ENCODE measurements at regions not wholly inside any gene's neighbourhood (a gene's known extent, or its start where the extent isn't known, plus 50 kb on each side); places are given as distances from the start of the nearest gene placed in this dataset.

DNA sequence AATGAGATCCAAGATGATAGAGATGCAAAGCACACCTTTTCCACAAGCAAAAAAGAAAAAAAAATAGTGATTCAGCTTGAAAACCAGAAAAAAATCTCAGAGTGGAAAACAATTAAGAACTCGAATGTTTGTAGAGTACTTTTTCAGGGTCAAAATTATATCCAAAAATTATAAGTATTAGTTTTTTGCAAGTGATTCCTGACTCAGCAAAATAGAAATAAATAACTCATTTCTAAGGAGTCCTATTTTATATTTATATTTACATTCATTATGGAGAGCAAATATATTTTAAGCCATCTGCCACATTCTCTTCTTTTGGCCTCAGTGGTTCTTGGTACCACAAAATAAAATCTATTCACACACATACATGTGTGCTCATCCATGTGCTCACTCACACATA, 1011.8 kb upstream of the ARRDC3 start:
- no peaks in the 10 kb centered on the region for H3K4me1 ChIP-seq (ENCODE audit: insufficient read depth, low read length)
- no peak overlapping the region for H3K27ac ChIP-seq (ENCODE audit: low read depth, low read length)
- no peaks in the 10 kb centered on the region for H3K79me2 ChIP-seq (ENCODE audit: insufficient read depth, low read length)
- no peaks in the 10 kb centered on the region for H3K36me3 ChIP-seq (ENCODE audit: insufficient read depth, low read length)
- no peaks in the 10 kb centered on the region for H4K20me1 ChIP-seq (ENCODE audit: insufficient read depth, low read length)
- H3K27me3 ChIP-seq (ENCODE audit: insufficient read depth, low read length) = no peaks in the 10 kb centered on the region
- H2AFZ ChIP-seq (ENCODE audit: low read length) = no peak overlapping the region
- TF ChIP-seq CTCF (IDR thresholded peaks at IDR 0.05; ENCODE audit: extremely low read depth, low read depth, low read length) = no peak
- DNase-seq (ENCODE audit: insufficient read length, low spot score, missing footprints) = no peak
- no peak overlapping the region for H3K4me2 ChIP-seq (ENCODE audit: insufficient read depth, low read length)
- no peak overlapping the region for H3K4me3 ChIP-seq (ENCODE audit: insufficient read depth, low read length)
- H3K9me3 ChIP-seq (ENCODE audit: low read depth, low read length) = no peaks in the 10 kb centered on the region

DNA sequence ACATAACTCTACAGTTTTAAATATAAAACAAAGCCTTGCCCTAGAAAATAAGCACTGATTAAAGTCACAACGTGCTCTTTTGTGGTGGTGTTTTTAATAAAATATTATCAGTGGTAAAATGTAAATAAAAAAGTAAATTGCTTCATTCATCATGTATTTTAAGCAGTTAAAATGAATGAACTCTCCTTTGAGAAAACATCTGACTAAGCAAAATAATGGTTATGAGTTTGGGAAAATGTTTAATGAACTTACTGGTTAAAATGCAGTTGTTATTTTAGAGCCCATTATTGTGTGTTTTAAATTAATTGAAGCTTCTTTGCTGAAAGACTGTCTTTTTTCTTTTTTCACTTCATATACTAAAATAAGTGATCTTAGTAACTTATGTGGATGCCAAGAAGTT, 1007.5 kb upstream of the ARRDC3 start:
- no peak for DNase-seq (ENCODE audit: insufficient read length, low spot score, missing footprints)
- no peak overlapping the region for H3K4me3 ChIP-seq (ENCODE audit: insufficient read depth, low read length)
- H2AFZ ChIP-seq (ENCODE audit: low read length) = no peak overlapping the region
- H4K20me1 ChIP-seq (ENCODE audit: insufficient read depth, low read length) = no peaks in the 10 kb centered on the region
- no peaks in the 10 kb centered on the region for H3K36me3 ChIP-seq (ENCODE audit: insufficient read depth, low read length)
- no peaks in the 10 kb centered on the region for H3K4me1 ChIP-seq (ENCODE audit: insufficient read depth, low read length)
- TF ChIP-seq CTCF (IDR thresholded peaks at IDR 0.05; ENCODE audit: extremely low read depth, low read depth, low read length) = no peak
- no peaks in the 10 kb centered on the region for H3K27me3 ChIP-seq (ENCODE audit: insufficient read depth, low read length)
- no peaks in the 10 kb centered on the region for H3K9me3 ChIP-seq (ENCODE audit: low read depth, low read length)
- no peak overlapping the region for H3K4me2 ChIP-seq (ENCODE audit: insufficient read depth, low read length)
- H3K79me2 ChIP-seq (ENCODE audit: insufficient read depth, low read length) = no peaks in the 10 kb centered on the region
- no peak overlapping the region for H3K27ac ChIP-seq (ENCODE audit: low read depth, low read length)

DNA sequence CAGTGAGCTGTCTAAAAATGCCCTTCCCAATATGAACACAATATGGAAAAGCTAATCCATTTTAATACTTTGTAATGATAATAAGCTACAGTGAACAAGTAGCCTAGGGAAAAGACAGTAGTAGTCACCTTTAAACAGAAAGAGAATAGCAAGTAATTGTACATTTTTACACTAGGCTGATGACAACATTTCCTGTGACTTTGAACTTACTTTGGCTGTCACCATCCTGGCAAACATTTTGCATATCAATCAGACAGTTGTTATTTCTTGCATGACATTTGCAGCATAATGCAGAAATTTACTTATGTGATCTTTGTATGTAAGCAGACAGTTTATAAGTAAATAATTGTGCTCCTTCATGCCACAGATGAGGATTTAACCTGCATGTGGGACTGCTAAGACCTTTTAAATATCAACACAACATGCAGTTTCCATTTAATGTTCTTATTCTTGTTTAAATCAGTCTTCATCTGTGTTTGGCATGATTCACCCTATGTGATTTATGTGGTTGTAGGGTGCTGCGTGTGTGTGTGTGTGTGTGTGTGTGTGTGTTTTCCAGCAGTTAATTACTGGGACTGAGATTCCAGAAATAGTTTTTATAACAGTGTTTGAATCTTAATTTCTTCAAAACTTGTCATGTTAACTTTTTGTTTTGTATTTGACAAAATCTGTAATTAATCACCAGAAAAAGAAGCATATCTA, 997.1 kb upstream of the ARRDC3 start:
- Histone ChIP-seq H2AFZ (ENCODE audit: low read length) (no peak overlapping the region), H3K79me2 (ENCODE audit: insufficient read depth, low read length) (no peaks in the 10 kb centered on the region), H3K9me3 (ENCODE audit: low read depth, low read length) (no peaks in the 10 kb centered on the region), H3K4me2 (ENCODE audit: insufficient read depth, low read length) (no peak overlapping the region), H3K36me3 (ENCODE audit: insufficient read depth, low read length) (no peaks in the 10 kb centered on the region), H4K20me1 (ENCODE audit: insufficient read depth, low read length) (no peaks in the 10 kb centered on the region), H3K4me1 (ENCODE audit: insufficient read depth, low read length) (no peaks in the 10 kb centered on the region), H3K27ac (ENCODE audit: low read depth, low read length) (no peak overlapping the region), H3K27me3 (ENCODE audit: insufficient read depth, low read length) (no peaks in the 10 kb centered on the region), H3K4me3 (ENCODE audit: insufficient read depth, low read length) (no peak overlapping the region)
- no peak for DNase-seq (ENCODE audit: insufficient read length, low spot score, missing footprints)
- TF ChIP-seq CTCF (IDR thresholded peaks at IDR 0.05; ENCODE audit: extremely low read depth, low read depth, low read length) = no peak

DNA sequence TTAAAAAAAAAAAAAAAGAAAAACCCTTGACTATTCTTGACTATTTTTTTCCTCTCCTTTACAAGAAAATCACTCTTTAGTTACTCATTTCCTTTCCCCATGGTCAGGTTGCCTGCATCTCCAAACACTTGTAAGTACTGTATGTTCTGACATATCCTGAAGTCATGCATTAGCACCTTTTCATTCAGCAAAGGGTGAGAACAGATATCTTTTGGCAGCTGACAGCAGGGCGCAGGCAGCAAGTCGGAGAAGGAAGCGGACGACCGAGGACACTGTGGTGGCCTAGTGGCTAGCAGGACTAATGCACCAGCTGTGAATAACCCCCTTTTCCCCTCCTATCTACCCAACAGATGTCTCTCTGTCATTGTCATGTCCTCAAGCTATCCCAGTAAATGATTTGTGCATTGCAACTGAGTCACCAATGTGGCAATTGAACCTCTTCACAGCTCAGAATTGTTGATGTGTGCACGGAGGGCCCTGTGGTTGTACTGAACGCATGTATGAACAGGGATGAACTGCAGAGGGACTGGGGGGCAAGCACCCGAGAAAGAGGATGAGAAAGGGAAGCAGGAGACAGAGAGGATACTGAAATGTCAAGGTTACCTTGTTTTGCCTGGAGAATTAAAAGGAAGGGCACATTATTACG, 996.0 kb upstream of the ARRDC3 start:
- Histone ChIP-seq H3K4me2 (ENCODE audit: insufficient read depth, low read length) (no peak overlapping the region), H3K27me3 (ENCODE audit: insufficient read depth, low read length) (no peaks in the 10 kb centered on the region), H3K4me1 (ENCODE audit: insufficient read depth, low read length) (no peaks in the 10 kb centered on the region), H4K20me1 (ENCODE audit: insufficient read depth, low read length) (no peaks in the 10 kb centered on the region), H3K4me3 (ENCODE audit: insufficient read depth, low read length) (no peak overlapping the region), H2AFZ (ENCODE audit: low read length) (no peak overlapping the region), H3K79me2 (ENCODE audit: insufficient read depth, low read length) (no peaks in the 10 kb centered on the region), H3K27ac (ENCODE audit: low read depth, low read length) (no peak overlapping the region), H3K9me3 (ENCODE audit: low read depth, low read length) (no peaks in the 10 kb centered on the region), H3K36me3 (ENCODE audit: insufficient read depth, low read length) (no peaks in the 10 kb centered on the region)
- no peak for DNase-seq (ENCODE audit: insufficient read length, low spot score, missing footprints)
- no peak for TF ChIP-seq CTCF (IDR thresholded peaks at IDR 0.05; ENCODE audit: extremely low read depth, low read depth, low read length)
